HL-60 (cell line): ENCODE measurements at regions not wholly inside any gene's neighbourhood (a gene's known extent, or its start where the extent isn't known, plus 50 kb on each side); places are given as distances from the start of the nearest gene placed in this dataset.

Source experiments
- CTCF ChIP-seq: IDR thresholded peaks from one replicate; pipeline ENCODE4 v1.5.1; 2011; ENCODE audit warnings: low read length, control low read depth, inconsistent platforms; ENCODE audit not compliant: insufficient read depth
- POLR2AphosphoS5 ChIP-seq: IDR thresholded peaks from 2 replicates; pipeline ENCODE4 v1.6.1; 2012; ENCODE audit warnings: low read depth
- REST ChIP-seq: IDR thresholded peaks from 2 replicates; pipeline ENCODE4 v1.6.1; 2012; ENCODE audit warnings: low read depth; ENCODE audit not compliant: insufficient replicate concordance

- TF ChIP-seq CTCF (no peak), POLR2AphosphoS5 (no peak), REST (no peak)
Measured at GRCh38 chr5:57067597-57067924, 106.3 kb upstream of the GPBP1 start.
